K562 (cell line): ENCODE measurements at regions not wholly inside any gene's neighbourhood (a gene's known extent, or its start where the extent isn't known, plus 50 kb on each side); places are given as distances from the start of the nearest gene placed in this dataset.

ENCODE experiments used
- ATAC-seq: fragments of 200-7000 bp; cut with Tn5 transposase; 3 replicates; pipeline ENCODE4 v1.9.1; 2020; ENCODE audit warnings: moderate library complexity
- BruUV-seq: library from RNA; stranded (reverse); fragments of 400-500 nt; replicated peaks from 2 replicates; lab custom pipeline; 2021; lab: Mats Ljungman, UMichigan
- CTCF ChIA-PET: fragments of 300-600 bp; formaldehyde crosslinking; extraction: SDS; loops from one replicate; lab custom pipeline; 2021; ENCODE audit warnings: low intra/inter-chr PET ratio; lab: Yijun Ruan, JAX
- POLR2A ChIA-PET: fragments of 300-600, 350-650 bp; sonication (Branson Sonifier 250); formaldehyde crosslinking; extraction: SDS; loops from one replicate; lab custom pipeline; 2021; ENCODE audit warnings: antibody characterized with exemption, inconsistent platforms; lab: Yijun Ruan, JAX
- DNase-seq, 4 experiments: peaks; one replicate each; pipeline versions ENCODE4 v3.0.0 to v3.0.0-alpha.2; 2011 to 2018; ENCODE audit warnings: low spot score in 3 of 4, mixed read lengths in 3 of 4; ENCODE audit errors: extremely low read depth in 1 of 4
- FAIRE-seq: peaks from 2 replicates; lab custom pipeline; 2011; peaks lifted over from hg19 to GRCh38; lab: Jason Lieb, UNC
- H2AFZ ChIP-seq: 2 replicates; pipeline ENCODE4 v1.6.0; 2011; ENCODE audit warnings: low read depth, low read length, control low read depth, inconsistent platforms
- H3K27ac ChIP-seq: fragments of 200-600 bp; 3 replicates; pipeline ENCODE4 v1.8.0; 2011; ENCODE audit warnings: low read depth, mild to moderate bottlenecking, control low read depth, inconsistent platforms, low read length, moderate library complexity, mixed read lengths; ENCODE audit errors: extremely low read depth
- H3K27me3 ChIP-seq, 2 experiments: fragments of 300-600 bp in 1 of 2; 2 replicates in 1 of 2; 3 replicates in 1 of 2; pipeline versions ENCODE4 v1.6.0 to v1.8.0; 2011; ENCODE audit warnings: inconsistent platforms in 2 of 2, low read length in 2 of 2, mild to moderate bottlenecking in 1 of 2, mixed read lengths in 1 of 2, moderate library complexity in 1 of 2; ENCODE audit not compliant: control insufficient read depth in 2 of 2, insufficient read depth in 2 of 2
- H3K36me3 ChIP-seq: fragments of 300-600 bp; 3 replicates; pipeline ENCODE4 v1.8.0; 2011; ENCODE audit warnings: mild to moderate bottlenecking, low read length, inconsistent platforms; ENCODE audit not compliant: control insufficient read depth, insufficient read depth
- H3K4me1 ChIP-seq, 2 experiments: fragments of 200-600 bp in 1 of 2; replicated peaks in 1 of 2; 2 replicates in 1 of 2; 3 replicates in 1 of 2; pipeline versions ENCODE4 v1.5.1 to v1.8.0; 2011; ENCODE audit warnings: inconsistent platforms in 2 of 2, low read length in 2 of 2, mild to moderate bottlenecking in 1 of 2, mixed read lengths in 1 of 2, moderate library complexity in 1 of 2; ENCODE audit not compliant: control insufficient read depth in 2 of 2, insufficient read depth in 2 of 2
- H3K4me2 ChIP-seq: 2 replicates; pipeline ENCODE4 v1.6.1; 2011; ENCODE audit warnings: low read length, control low read depth, inconsistent platforms, mixed read lengths; ENCODE audit not compliant: insufficient read depth
- H3K4me3 ChIP-seq: fragments of 200-600 bp; sonication (generic), shearing (Covaris generic); 2 replicates; pipeline ENCODE4 v1.5.1; 2016; ENCODE audit warnings: control low read depth, inconsistent platforms
- H3K79me2 ChIP-seq: fragments of 200-600 bp; 3 replicates; pipeline ENCODE4 v1.8.0; 2011; ENCODE audit warnings: low read length, inconsistent platforms; ENCODE audit not compliant: control insufficient read depth, insufficient read depth
- H3K9ac ChIP-seq, 2 experiments: 2 replicates each; pipeline versions ENCODE4 v1.6.0 to v1.6.1; 2011; ENCODE audit warnings: low read depth in 2 of 2, low read length in 2 of 2, control low read depth in 1 of 2, inconsistent platforms in 1 of 2, mild to moderate bottlenecking in 1 of 2, mixed read lengths in 1 of 2; ENCODE audit not compliant: insufficient read depth in 1 of 2
- H3K9me1 ChIP-seq: one replicate; pipeline ENCODE4 v1.6.0; 2011; ENCODE audit warnings: inconsistent platforms, mild to moderate bottlenecking, low read length, moderate library complexity; ENCODE audit not compliant: control insufficient read depth, insufficient read depth
- H3K9me3 ChIP-seq: replicated peaks from 2 replicates; pipeline ENCODE4 v1.5.1; 2011; ENCODE audit warnings: low read depth, low read length, inconsistent platforms; ENCODE audit not compliant: control insufficient read depth, insufficient read depth
- H4K20me1 ChIP-seq: replicated peaks from 2 replicates; pipeline ENCODE4 v1.6.1; 2011; ENCODE audit warnings: low read length, inconsistent platforms, mixed read lengths; ENCODE audit not compliant: control insufficient read depth, insufficient read depth
- ARID3B ChIP-seq: fragments of 250-450 bp; sonication (Bioruptor Pico); IDR thresholded peaks from 2 replicates; pipeline ENCODE4 v1.4.0; 2020; ENCODE audit warnings: borderline replicate concordance
- ATF4 ChIP-seq: fragments of 450-650 bp; formaldehyde crosslinking; IDR thresholded peaks from 2 replicates; pipeline ENCODE4 v1.4.0; 2022; ENCODE audit warnings: mild to moderate bottlenecking, moderate library complexity
- HLTF ChIP-seq: fragments of 450-650 bp; IDR thresholded peaks from 2 replicates; pipeline ENCODE4 v1.6.1; 2016
- LARP7 ChIP-seq: fragments of 450-650 bp; IDR thresholded peaks from 2 replicates; pipeline ENCODE4 v1.6.1; 2016
- MTF1 ChIP-seq: fragments of 250-450 bp; sonication (Bioruptor Pico); IDR thresholded peaks from 2 replicates; pipeline ENCODE4 v1.9.0; 2021; ENCODE audit warnings: moderate library complexity, mild to moderate bottlenecking, inconsistent platforms, borderline replicate concordance
- NKRF ChIP-seq: fragments of 450-650 bp; IDR thresholded peaks from 2 replicates; pipeline ENCODE4 v1.6.1; 2016; ENCODE audit warnings: borderline replicate concordance
- NR0B1 ChIP-seq: fragments of 450-650 bp; IDR thresholded peaks from one replicate; pipeline ENCODE4 v1.6.1; 2018; ENCODE audit warnings: mild to moderate bottlenecking, moderate library complexity; ENCODE audit not compliant: partially characterized antibody
- PML ChIP-seq: IDR thresholded peaks from 2 replicates; pipeline ENCODE4 v1.6.1; 2012; ENCODE audit warnings: low read length, inconsistent platforms
- RFX7 ChIP-seq: fragments of 250-450 bp; sonication (Bioruptor Pico); IDR thresholded peaks from 2 replicates; pipeline ENCODE4 v1.5.1; 2021; ENCODE audit warnings: mild to moderate bottlenecking
- SNAPC5 ChIP-seq: fragments of 250-450 bp; sonication (Bioruptor Pico); IDR thresholded peaks from 2 replicates; pipeline ENCODE4 v1.8.0; 2021; ENCODE audit warnings: moderate library complexity, mild to moderate bottlenecking, inconsistent platforms
- SUPT5H ChIP-seq: fragments of 450-650 bp; IDR thresholded peaks from 2 replicates; pipeline ENCODE4 v1.6.1; 2016
- TAF15 ChIP-seq: fragments of 200-400 bp; formaldehyde crosslinking; IDR thresholded peaks from 2 replicates; pipeline ENCODE4 v1.6.1; 2017; ENCODE audit warnings: mild to moderate bottlenecking, low read depth, low read length, moderate library complexity
- ZFP30 ChIP-seq: fragments of 250-450 bp; sonication (Bioruptor Pico); IDR thresholded peaks from 2 replicates; pipeline ENCODE4 v1.8.0; 2022; ENCODE audit warnings: moderate library complexity, mild to moderate bottlenecking, inconsistent platforms, borderline replicate concordance
- ZNF217 ChIP-seq: sonication (generic); formaldehyde crosslinking; IDR thresholded peaks from 2 replicates; pipeline ENCODE4 v1.8.0; 2022; ENCODE audit warnings: mild to moderate bottlenecking, missing genetic modification reagents
- ZNF316 ChIP-seq: fragments of 450-650 bp; IDR thresholded peaks from 2 replicates; pipeline ENCODE4 v1.6.1; 2016
- ZNF512 ChIP-seq: IDR thresholded peaks from 2 replicates; pipeline ENCODE4 v1.6.1; 2016; ENCODE audit warnings: missing genetic modification characterization, missing compliant biosample characterization
- ZNF780A ChIP-seq: fragments of 250-450 bp; sonication (Bioruptor Pico); IDR thresholded peaks from 2 replicates; pipeline ENCODE4 v1.5.0; 2021; ENCODE audit warnings: mild to moderate bottlenecking
- in situ Hi-C: fragments of 300-500 bp; cut with MboI; formaldehyde crosslinking; loops from 4 replicates; pipeline ENCODE4 v1.15.0; 2018; ENCODE audit warnings: inconsistent platforms, mixed read lengths
- intact Hi-C: fragments of 100-400 bp; cut with micrococcal nuclease; formaldehyde crosslinking; loops from 2 replicates; pipeline ENCODE4 v1.14.2; 2022

- ChIA-PET POLR2A (no interaction called here), CTCF (no interaction called here)
- no TSS peak for BruUV-seq
- no peak overlapping the region for H2AFZ ChIP-seq
- H3K9me1 ChIP-seq, result no peaks in the 10 kb centered on the region
- intact Hi-C loops (no loop called here), in situ Hi-C loops (no loop called here)
- H3K9ac ChIP-seq, result no peak overlapping the region
- H3K36me3 ChIP-seq, result no peaks in the 10 kb centered on the region
- DNase-seq, result no peak
- H3K27me3 ChIP-seq, result no peaks in the 10 kb centered on the region
- no peak for ATAC-seq
- no peaks in the 10 kb centered on the region for H3K4me1 ChIP-seq
- H3K79me2 ChIP-seq, result no peaks in the 10 kb centered on the region
- H3K27ac ChIP-seq, result no peak overlapping the region
- no peak for FAIRE-seq
- no peak overlapping the region for H3K4me3 ChIP-seq
- H4K20me1 ChIP-seq, result no peaks in the 10 kb centered on the region
- no peak overlapping the region for H3K4me2 ChIP-seq
- H3K9me3 ChIP-seq, result no peaks in the 10 kb centered on the region
- TF ChIP-seq TAF15 (no peak), MTF1 (no peak), RFX7 (CRISPR knock-in tag) (no peak), ARID3B (CRISPR knock-in tag) (no peak), PML (no peak), NKRF (no peak), HLTF (no peak), LARP7 (no peak), ZFP30 (CRISPR knock-in tag) (no peak), ZNF217 (no peak), ZNF780A (CRISPR knock-in tag) (no peak), ZNF512 (tag) (no peak), NR0B1 (no peak), ATF4 (CRISPR knock-in tag) (no peak), SNAPC5 (CRISPR knock-in tag) (no peak), ZNF316 (no peak), SUPT5H (no peak)
Measured at GRCh38 chr13:80442609-80443008, 101.7 kb upstream of the SPRY2 start.
